ENCODE measurements at regions not wholly inside any gene's neighbourhood (a gene's known extent, or its start where the extent isn't known, plus 50 kb on each side); places are given as distances from the start of the nearest gene placed in this dataset.
"Not testable (repeated sequence)": the region's sequence is repeated elsewhere in the genome, so short reads cannot be mapped to it uniquely, and the experiment has no call there.

DNA sequence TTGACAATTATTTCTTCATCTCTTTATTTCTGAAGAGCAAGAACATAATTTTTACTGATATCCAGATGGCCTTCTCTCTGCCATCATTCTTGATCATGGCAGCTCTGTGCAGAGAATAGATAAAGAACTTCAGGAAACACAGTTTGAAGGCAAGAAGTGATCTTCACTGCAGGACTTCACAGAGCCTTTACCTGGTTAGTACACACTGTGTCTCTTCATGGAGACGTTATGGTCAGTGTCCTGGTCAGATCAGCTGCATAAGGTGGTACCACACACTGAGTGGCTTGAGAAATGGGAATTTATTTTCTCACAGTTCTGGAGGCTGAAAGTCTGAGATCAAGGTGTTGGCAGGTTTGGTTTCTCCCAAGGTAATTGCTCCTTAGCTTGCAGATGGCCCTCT, 129.5 kb downstream of the UTP18 start:
- DNase-seq, result no peak

DNA sequence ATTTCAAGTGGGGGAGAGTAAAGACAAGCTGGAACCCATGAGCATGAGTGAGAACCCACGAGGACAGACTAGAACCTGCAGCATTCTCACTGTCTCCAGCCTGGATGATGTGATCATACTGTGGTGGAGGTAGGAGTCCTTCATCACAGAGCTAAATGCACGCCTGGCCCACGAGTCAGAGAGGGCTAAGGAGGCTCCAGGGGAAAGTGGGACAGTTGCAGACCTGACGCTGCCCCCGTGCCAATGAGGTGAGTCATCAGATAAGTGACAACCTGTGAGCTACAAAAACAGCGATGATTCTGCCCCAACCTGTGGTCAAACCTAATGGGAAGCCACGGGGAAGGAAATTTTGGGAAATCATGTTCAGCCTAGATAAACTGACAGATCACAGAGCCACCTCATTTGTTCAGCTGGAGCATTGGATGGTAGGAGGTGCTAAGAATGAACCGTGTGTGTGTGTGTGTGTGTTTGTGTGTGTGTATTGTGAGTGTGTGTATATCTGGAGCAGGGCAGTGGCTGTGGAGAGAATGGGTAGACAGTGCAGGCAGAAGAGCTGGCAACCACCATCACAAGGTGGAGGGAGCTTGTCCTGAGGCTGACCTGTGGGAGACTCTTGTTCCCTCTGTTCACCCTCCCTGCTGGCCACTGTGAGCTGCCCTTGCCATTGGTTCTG, 131.8 kb downstream of the UTP18 start:
- no peak for DNase-seq

DNA sequence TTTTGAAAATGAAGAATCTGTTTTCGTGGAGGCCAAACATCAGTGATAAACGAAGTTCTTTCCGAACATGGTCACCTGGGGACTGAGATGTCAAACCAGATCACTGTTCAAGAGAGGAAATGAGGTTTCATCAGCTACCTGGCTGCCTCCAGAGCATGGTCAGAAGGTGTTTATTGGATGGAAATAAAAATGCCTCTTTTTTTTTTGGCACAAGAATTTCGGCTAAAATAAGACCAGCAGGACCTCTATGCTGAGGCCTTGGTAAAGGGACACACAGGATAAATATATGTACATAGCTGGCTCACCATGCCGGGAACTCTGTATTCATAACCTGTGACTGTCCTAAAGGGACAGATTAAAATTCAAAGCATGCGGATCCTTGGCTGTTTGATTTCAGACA, 135.3 kb downstream of the UTP18 start:
- DNase-seq, result no peak

DNA sequence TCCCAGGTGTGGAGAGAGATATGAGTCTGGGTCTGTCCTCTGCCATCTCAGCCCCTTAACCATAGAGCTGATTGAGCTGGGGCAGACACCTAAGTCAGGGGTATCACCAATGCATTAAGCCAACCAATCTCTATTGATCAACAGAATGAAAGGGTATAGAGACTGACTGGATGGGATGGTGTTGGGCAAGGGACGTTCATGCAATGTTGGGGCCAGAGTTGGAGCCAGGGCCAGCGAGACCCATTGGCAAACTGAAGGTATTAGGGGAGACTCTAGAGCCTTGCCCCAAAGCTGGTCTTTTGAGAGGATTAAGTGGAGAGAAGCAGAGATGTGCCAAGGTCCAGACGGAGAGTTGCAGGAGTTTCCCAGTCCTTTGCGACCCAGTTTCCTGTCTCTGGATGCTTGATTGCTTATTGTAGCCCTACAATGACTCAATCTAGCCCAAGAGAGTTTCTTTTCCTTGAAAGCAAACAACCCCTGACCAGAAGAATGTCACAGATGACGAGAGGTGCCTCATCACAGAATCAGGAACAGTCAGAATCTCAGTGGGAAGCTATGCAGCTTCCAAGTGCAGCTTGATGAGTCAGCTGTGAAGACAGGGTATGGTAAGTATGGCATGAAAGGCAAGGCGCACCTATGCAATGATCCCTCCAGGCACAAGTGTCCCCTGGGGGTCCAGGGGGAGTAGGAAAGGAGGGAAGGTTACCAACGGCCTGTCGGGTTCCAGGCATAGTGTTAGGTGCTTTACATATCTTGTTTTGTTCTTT, 137.2 kb downstream of the UTP18 start:
- no peak for DNase-seq

DNA sequence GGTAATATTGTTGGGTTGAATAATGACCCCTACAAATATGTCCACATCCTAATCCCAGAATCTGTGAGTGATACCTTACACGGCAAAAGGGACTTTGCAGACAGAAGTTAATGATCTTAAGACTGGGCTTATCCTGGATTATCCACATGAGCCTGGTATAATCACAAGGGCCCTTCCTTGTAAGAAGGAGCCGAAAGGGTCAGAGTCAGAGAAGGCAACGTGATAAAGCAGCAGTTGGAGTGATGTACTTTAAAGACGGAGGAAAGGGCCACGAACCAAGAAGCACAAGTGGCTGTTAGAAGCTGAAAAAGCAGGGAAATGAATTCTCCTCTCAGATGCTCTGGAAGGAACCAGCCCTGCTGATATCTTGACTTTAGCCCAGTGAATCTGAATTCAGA, 137.8 kb downstream of the UTP18 start:
- DNase-seq, result no peak

DNA sequence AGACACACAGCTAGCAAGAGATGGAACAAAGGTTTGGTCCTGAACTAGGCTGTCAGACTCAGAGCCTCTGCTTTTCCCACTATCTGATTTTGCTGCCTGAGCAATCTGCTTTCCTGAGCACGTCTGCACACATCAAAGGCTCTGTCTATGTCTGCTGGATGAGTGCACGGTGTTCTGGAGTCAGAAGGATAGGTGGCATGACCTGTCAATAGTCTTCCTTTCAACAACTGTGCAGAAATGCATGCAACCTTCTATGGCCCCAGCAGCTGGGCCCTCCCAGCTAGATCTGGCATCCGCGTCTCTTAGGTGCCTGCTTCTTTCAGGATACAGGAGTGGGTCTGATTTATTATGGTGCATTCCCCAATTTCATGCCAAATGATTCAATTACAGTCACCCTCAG, 138.3 kb downstream of the UTP18 start:
- no peak for DNase-seq

DNA sequence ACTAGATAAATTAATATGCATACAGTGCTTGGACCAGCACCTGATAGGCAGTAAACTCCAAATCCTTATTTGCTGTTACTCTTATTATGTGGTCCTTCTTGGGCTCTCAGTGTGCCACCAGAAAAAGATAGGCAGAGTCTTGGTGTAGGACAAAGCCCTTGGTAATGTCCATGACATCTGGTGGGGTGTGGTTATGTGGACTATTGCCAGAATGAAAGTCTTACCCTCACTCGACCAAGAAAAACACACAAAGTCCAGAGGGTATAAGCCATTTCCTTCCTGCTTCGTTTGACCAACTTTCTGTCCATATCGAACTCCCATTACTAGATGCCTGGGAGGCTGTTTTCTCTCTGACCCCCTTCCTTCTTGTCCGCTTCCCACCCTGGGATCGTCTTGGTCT, 140.9 kb downstream of the UTP18 start:
- no peak for DNase-seq

DNA sequence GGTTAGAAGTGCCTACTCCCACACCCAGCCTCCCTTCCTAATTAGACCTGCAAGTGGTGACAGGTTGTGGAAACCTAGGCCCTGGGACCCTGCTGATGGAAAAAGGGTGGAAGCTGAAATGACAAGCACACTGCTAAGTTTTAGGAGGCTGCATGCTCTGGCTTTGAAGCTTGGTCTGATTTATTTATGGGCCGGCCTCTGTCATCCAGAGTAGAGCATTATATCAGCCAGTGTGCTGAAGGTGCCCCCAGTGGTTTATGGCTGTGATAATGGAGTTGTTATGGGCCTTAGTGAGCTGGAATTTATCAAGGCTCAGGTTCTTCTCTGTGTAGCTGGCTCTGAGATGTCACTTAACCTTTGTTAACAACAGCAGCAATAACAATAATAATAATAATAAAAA, 142.6 kb downstream of the UTP18 start:
- no peak for DNase-seq

DNA sequence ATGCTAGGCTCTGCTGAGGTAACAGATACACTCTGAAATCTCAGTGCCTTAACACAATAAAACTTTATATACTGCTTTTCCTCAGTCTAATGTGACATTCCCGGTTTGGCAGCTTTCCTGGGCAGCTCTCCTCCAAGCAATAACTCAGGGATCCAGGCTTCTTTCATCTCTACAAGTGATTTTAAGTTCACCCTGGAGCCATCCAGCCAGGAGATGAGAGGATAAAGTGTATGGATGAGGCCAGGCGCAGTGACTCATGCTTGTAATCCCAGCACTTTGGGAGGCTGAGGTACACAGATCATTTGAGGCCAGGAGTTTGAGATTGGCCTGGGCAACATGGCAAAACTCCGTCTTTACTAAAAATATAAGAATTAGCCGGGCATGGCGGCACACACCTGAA, 147.2 kb downstream of the UTP18 start:
- no peak for DNase-seq

DNA sequence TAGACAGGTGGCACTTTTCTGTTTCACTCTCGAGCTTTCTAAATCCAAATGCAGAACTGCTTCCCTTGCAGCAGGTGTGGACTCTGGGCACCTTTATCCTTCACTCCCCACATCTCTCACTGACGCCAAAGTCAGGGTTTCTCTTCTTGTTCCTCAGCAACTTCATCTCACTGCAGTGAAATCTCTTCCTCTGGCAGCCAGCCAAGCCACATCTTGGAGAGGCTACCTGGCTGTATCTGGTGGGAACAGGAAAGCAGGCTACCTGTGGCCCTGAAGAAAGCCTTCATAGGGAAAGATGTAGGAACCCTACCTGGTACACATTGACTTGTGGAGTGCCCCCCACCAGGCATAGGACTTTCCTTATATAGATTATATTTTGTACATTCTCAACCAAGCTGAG, 159.1 kb downstream of the UTP18 start:
- DNase-seq, result no peak

DNA sequence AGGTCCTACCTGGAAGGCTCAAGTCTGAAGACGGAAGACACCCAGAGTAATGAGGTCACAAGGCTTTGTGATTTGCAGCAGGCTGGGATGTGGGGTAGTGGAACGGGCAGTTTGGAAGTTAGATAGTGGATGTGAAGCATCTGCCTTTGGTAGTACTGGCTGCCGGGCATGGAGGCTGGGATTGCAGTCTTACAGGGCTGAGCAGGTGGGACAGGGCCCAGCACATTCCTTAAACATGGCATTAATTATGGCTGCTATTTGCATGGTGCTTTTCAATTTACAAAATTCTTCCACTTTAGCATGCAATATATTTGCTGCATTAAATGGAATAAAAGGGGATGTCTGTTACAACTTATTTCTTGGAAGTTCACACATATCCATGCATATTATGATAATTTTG, 161.2 kb downstream of the UTP18 start:
- DNase-seq, result no peak

DNA sequence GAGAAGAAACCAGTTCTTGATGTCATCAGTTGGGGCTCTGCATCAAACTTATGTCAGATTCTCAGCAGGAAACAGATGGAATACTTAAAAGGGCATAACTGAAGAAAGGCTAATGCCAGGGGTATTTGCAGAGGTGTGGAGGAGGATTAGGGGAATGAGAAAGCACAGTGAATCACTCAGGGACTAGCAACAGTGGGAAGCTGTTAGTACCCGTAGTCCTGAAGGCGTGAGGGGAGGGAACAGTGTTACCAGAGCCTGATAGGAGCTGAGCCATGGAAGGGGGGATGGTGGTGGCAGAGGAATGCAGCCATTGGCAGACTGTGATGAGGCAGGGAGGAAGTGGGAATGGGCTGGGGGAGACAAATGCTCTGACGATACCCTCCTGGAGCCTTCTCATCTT, 162.3 kb downstream of the UTP18 start:
- no peak for DNase-seq

DNA sequence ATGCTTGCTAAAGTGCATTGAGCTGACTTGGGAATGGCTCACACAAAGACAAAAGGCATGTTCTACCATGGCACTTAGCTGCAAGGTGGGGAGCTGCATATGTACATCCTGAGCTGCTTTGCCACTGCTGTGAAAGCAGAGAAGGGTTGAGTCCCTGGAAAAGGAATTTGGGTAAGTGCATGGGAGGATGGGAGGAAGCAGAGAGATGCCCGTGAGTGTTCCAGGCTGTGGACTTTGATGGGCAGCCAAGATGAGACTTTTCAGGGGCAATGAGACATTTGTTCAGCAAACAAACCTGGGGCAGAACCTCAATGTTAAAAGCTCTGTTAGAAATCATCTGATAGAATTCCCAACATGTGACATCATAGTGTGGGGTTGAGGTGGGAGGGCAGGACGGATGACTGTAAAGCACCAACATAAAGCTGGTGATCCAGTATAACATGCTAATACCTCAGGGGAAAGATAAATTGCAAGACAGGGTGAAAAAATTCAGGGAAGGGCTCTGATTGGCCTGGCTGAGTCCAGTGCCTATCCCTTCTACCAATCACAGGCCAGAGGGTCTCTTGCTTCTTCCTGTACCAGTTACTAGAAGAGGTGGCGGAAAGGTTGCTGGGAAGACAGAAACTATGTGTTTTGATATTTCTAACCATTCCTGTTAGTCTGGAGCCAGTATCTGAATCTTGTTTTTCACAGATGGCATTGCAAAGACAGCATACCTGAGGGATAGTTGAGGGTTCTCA, 163.2 kb downstream of the UTP18 start:
- DNase-seq, result no peak

DNA sequence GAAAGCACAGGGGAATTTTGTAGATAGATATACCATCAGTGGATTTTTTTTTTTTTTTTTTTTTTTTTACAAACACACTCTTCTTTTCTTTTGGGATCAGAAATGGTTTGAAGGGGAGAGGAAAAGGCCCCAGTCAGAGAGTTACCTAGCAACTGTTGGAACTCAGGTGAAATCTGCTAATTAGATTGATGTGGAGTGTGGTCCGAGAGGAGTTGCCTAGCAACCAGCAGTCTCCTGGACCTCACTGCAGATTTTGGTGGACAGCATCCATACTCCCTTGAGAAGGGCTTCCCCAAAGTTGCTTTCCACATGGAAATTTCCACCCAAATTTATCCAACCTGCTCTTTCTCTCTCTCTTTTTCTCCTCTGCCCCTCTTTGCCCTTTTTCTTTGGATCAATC, 165.4 kb downstream of the UTP18 start:
- no peak for DNase-seq

DNA sequence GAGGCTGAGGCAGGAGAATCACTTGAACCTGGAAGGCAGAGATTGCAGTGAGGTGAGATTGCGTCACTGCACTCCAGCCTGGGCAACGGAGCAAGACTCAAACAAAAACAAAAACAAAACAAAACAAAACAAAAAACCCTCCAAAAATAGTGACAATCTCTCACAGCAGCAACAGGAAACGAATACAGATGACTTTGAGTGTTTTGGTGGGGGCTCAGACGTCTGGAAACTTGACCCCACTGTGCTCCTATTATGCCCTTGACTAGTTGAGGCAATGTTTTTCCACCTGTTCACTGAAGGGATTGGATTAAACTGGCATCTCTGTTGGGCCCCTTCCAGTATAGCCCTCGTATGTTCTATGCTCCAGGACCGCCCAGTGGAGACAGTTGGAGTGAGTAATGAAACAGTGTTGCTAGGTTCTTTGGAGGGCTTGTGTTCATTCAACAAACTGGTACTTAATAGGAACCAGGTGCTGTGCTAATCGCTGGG, 167.0 kb downstream of the UTP18 start:
- DNase-seq, result no peak

DNA sequence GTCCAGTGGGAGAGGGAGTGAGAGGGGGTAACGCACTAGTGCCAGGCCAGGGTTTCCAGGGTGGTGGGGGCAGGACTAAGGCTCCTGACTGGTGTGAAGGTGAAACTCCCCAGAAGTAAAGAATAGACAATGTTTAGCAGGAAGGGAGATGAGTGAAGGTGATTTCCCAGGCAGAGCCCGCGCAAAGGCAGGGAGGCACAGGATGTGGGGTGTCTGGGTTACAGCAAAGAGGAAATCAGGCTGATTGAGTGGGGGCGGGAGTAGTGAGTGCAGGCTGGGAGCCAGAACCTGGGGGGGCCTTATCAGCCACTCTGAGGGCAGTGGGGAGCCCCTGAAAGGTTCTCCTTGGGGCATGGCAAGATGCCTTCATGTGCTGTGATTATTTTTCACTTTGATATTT, 167.5 kb downstream of the UTP18 start:
- peak; percentile 48 for DNase-seq

DNA sequence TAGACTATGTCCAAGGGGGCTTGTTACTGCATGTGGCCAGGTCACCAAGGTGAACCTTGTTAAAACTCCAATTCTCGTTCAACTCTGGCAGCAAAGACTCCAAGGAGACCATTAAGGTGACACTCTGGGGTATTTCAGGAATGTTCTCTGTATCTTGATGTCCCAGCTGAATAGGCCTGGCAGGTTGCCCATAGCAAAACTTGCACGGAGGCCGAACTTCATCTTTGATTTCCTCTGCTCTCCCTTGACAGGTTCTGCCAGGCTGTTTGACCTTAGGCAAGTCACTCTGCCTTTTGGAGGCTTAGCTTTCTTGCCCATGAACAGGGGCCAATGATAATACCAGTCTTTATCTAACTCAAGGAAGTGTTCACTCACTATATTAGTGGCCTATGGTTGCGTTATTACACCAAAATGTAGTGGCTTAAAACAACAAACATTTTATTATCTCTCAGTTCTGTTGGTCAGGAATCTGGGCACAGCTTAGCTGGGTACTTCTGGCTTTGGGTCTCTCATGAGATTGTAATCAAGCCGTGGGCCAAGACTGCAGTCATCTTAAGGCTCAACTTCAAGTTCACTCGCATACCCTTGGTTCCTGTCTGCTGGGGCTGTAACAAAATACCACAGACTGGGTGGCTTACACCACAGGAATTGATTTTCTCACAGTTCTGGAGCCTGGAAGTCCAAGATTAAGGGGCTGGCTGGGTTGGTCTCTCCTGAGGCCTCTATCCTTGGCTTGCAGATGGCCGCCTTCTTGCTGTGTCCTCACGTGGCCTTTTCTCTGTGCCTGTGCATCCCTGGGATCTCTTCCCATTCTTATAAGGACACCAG, 168.5 kb downstream of the UTP18 start:
- no peak for DNase-seq

DNA sequence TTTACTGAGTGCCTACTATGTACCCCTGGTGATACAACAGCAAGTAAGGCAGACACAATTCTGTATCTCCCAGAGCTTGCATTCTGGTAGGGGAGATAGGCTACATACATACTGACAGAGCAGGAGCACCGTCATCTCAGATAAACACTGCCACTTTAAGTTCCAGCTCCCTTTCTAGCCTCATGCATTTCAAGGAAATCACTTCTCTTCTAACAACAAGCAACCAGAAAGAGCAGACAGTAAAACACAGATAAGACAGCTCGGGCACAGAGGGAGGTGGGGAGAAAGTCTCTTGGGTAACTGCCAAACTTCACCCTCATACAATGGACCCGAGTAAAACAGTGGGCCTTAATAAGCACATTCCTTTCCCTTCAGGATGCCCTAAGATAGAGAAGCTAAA, 169.6 kb downstream of the UTP18 start:
- DNase-seq, result not testable (repeated sequence)

DNA sequence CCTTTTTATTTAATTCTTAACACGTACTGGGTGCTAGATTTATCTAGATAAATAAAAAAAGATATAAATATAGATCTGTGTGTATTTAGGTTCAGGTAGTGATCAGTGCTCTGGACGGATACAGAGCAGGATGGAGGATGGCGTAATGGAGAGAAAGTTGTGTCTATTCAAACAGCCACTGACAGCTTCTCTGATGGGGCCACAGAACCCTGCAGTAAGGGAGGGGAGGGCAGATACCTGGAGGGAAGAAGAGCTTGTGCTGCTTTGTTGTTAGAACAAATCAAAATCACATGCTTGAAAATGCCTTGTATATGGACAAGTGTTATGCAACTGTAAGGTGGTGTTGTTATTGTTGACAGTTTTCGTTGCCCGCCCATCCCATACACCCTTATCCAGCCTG, 170.2 kb downstream of the UTP18 start:
- no peak for DNase-seq

DNA sequence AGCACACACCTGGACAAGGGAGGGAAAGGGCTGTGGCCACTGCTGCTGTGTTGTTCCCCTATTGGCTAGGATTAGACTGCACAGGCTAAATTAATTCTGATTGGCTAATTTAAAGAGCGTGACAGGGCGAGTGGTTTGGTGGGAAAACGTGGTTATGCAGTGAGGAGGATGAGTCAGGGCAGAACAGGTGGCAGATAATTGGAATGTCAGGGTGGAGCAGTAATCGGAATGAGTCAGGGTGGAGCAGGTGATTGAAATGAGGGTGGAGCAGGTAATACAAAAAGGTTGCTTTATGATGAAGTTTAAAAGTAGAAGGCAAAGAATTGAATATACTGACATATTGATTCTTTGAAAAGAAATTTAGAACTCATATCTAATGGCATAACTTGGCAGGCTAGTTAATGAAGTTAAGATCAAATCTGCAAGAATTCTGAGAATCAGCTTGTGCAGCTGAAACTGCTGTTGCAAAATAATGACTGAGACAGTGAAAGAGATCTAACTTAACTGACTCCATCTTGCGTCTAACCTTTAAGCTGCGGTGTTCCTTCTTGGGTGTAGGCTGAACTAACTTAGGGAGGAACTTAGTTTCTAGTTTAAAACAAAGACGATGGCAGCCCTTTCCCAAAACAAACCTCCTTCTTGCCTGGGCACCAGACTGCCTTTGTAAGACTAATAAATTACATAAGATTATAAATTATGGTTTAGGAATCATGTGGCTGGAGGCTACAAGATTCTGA, 174.3 kb downstream of the UTP18 start:
- no peak for DNase-seq

DNA sequence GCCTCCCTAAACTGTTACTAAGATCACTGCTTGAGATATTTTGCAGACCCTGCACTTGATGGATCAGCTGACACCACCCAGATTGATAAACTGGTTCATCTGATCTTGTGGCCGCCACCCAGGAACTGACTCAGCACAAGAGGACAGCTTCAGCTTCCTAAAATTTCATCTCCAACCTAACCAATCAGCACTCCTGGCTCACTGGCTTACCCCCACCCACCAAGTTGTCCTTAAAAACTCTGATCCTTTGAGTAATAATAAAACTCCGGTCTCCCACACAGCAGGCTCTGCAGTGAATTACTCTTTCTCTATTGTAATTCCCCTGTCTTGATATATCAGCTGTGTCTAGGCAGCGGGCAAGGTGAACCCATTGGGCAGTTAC, 174.8 kb downstream of the UTP18 start:
- peak; percentile 35 for DNase-seq

DNA sequence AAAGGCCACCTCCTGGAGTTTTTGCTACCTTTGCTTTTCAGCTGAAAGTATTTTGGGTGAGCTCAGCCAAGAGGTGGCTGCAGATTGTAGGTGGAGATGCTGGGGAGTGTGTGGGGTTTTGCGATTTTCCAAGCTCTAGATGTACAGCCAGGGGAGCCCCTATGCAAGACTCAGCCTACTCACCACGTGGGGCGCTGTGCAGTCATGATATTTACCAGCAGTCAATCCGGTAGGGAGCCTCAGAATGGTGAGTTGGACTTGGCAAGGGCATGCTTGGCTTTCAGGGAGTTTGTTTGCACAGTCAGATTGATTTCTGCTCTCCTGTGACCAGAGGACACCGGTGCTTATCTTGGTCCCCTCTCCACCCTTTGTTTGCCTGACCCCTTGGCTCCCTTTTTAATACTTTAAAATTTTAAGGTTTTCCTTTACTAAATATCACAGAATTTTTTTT, 175.3 kb downstream of the UTP18 start:
- peak; percentile 41 for DNase-seq
